Panc1 (cell line): ENCODE measurements at regions not wholly inside any gene's neighbourhood (a gene's known extent, or its start where the extent isn't known, plus 50 kb on each side); places are given as distances from the start of the nearest gene placed in this dataset.
"Not testable (repeated sequence)": the region's sequence is repeated elsewhere in the genome, so short reads cannot be mapped to it uniquely, and the experiment has no call there.

Experiments
- ATAC-seq: fragments of 200-7000 bp; cut with Tn5 transposase; 2 replicates; pipeline ENCODE4 v1.9.1; 2020; ENCODE audit warnings: mild to moderate bottlenecking, moderate library complexity
- BruUV-seq: library from RNA; stranded (reverse); fragments of 400-500 nt; replicated peaks from 2 replicates; lab custom pipeline; 2021; lab: Mats Ljungman, UMichigan
- CTCF ChIA-PET: fragments of 300-600 bp; sonication (Branson Sonifier 250); formaldehyde crosslinking; loops from one replicate; lab custom pipeline; 2022; ENCODE audit warnings: antibody characterized with exemption; lab: Charles Lee
- POLR2A ChIA-PET: fragments of 300-600 bp; sonication (Branson Sonifier 250); formaldehyde crosslinking; loops from one replicate; lab custom pipeline; 2022; ENCODE audit warnings: antibody characterized with exemption; lab: Charles Lee
- DNase-seq: peaks from one replicate; pipeline ENCODE4 v3.0.0-alpha.2; 2010; ENCODE audit warnings: low read depth, low spot score
- H3K27ac ChIP-seq: 2 replicates; pipeline ENCODE4 v1.5.1; 2011; ENCODE audit warnings: mild to moderate bottlenecking, low read length, inconsistent platforms
- H3K27me3 ChIP-seq: fragments of 200-500 bp; sonication (Bioruptor generic); 2 replicates; pipeline ENCODE4 v1.6.0; 2014; ENCODE audit warnings: low read length, inconsistent platforms; ENCODE audit not compliant: control insufficient read depth, insufficient read depth
- H3K36me3 ChIP-seq: fragments of 200-500 bp; sonication (Bioruptor generic); 2 replicates; pipeline ENCODE4 v1.5.1; 2014; ENCODE audit warnings: inconsistent platforms, mild to moderate bottlenecking, low read length, moderate library complexity; ENCODE audit not compliant: control insufficient read depth, insufficient read depth
- H3K4me1 ChIP-seq: 2 replicates; pipeline ENCODE4 v1.5.1; 2011; ENCODE audit warnings: inconsistent platforms, mild to moderate bottlenecking, low read length, moderate library complexity; ENCODE audit not compliant: control insufficient read depth, insufficient read depth
- H3K4me3 ChIP-seq, 2 experiments: 2 replicates each; pipeline ENCODE4 v1.5.1; 2011 to 2012; ENCODE audit warnings: low read depth in 2 of 2, low read length in 2 of 2, mild to moderate bottlenecking in 2 of 2, inconsistent platforms in 1 of 2, moderate library complexity in 1 of 2
- H3K9me3 ChIP-seq: fragments of 200-500 bp; sonication (Bioruptor generic); 2 replicates; pipeline ENCODE4 v1.5.1; 2014; ENCODE audit warnings: low read depth, mild to moderate bottlenecking, inconsistent platforms, low read length, moderate library complexity; ENCODE audit not compliant: control insufficient read depth, insufficient read depth
- POLR2AphosphoS5 ChIP-seq: IDR thresholded peaks from 2 replicates; pipeline ENCODE4 v1.6.1; 2012; ENCODE audit warnings: mild to moderate bottlenecking, low read depth, low read length, moderate library complexity
- SIN3A ChIP-seq: IDR thresholded peaks from 2 replicates; pipeline ENCODE4 v1.6.1; 2012; ENCODE audit warnings: low read depth, mild to moderate bottlenecking, low read length, moderate library complexity, borderline replicate concordance; ENCODE audit not compliant: insufficient read depth
- TCF7L2 ChIP-seq: IDR thresholded peaks from 2 replicates; pipeline ENCODE4 v1.6.1; 2011; ENCODE audit warnings: mild to moderate bottlenecking, low read depth, low read length, inconsistent platforms
- in situ Hi-C: cut with HindIII; loops from 2 replicates; pipeline ENCODE4 v1.10.0; 2016; ENCODE audit warnings: low sequenced_read_pairs, low pct_unique_long_range_greater_than_20kb
- intact Hi-C: fragments of 100-400 bp; cut with micrococcal nuclease; formaldehyde crosslinking; loops from one replicate; pipeline ENCODE4 v1.10.0; 2022; ENCODE audit not compliant: unreplicated experiment
- TF ChIP-seq, protein P1 (sequence below), 2 experiments: IDR thresholded peaks; 2 replicates each; pipeline ENCODE4 v1.6.1; 2011 to 2012; ENCODE audit warnings: low read depth in 2 of 2, control low read depth in 1 of 2, low read length in 1 of 2, mild to moderate bottlenecking in 1 of 2, moderate library complexity in 1 of 2; ENCODE audit not compliant: insufficient read depth in 1 of 2

GRCh38 chr20:22055981-22056380 is 350.5 kb downstream of the PAX1 start:
- CTCF ChIA-PET = no interaction called here
- no peaks in the 10 kb centered on the region for H3K27me3 ChIP-seq
- TF ChIP-seq TCF7L2 (no peak), SIN3A (no peak), POLR2AphosphoS5 (no peak)
- TF ChIP-seq, protein P1, sequence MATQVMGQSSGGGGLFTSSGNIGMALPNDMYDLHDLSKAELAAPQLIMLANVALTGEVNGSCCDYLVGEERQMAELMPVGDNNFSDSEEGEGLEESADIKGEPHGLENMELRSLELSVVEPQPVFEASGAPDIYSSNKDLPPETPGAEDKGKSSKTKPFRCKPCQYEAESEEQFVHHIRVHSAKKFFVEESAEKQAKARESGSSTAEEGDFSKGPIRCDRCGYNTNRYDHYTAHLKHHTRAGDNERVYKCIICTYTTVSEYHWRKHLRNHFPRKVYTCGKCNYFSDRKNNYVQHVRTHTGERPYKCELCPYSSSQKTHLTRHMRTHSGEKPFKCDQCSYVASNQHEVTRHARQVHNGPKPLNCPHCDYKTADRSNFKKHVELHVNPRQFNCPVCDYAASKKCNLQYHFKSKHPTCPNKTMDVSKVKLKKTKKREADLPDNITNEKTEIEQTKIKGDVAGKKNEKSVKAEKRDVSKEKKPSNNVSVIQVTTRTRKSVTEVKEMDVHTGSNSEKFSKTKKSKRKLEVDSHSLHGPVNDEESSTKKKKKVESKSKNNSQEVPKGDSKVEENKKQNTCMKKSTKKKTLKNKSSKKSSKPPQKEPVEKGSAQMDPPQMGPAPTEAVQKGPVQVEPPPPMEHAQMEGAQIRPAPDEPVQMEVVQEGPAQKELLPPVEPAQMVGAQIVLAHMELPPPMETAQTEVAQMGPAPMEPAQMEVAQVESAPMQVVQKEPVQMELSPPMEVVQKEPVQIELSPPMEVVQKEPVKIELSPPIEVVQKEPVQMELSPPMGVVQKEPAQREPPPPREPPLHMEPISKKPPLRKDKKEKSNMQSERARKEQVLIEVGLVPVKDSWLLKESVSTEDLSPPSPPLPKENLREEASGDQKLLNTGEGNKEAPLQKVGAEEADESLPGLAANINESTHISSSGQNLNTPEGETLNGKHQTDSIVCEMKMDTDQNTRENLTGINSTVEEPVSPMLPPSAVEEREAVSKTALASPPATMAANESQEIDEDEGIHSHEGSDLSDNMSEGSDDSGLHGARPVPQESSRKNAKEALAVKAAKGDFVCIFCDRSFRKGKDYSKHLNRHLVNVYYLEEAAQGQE (IDR thresholded peaks at IDR 0.05; ENCODE audit: insufficient read depth in 1 of 2, low read depth in 2 of 2, low read length in 1 of 2) = no peak
- H3K4me3 ChIP-seq = no peak overlapping the region
- no TSS peak for BruUV-seq
- no peaks in the 10 kb centered on the region for H3K36me3 ChIP-seq
- ATAC-seq (no peak), DNase-seq (no peak)
- intact Hi-C loops (no loop called here), in situ Hi-C loops (no loop called here)
- no peaks in the 10 kb centered on the region for H3K4me1 ChIP-seq
- POLR2A ChIA-PET = no interaction called here
- no peaks in the 10 kb centered on the region for H3K9me3 ChIP-seq
- no peak overlapping the region for H3K27ac ChIP-seq

DNA sequence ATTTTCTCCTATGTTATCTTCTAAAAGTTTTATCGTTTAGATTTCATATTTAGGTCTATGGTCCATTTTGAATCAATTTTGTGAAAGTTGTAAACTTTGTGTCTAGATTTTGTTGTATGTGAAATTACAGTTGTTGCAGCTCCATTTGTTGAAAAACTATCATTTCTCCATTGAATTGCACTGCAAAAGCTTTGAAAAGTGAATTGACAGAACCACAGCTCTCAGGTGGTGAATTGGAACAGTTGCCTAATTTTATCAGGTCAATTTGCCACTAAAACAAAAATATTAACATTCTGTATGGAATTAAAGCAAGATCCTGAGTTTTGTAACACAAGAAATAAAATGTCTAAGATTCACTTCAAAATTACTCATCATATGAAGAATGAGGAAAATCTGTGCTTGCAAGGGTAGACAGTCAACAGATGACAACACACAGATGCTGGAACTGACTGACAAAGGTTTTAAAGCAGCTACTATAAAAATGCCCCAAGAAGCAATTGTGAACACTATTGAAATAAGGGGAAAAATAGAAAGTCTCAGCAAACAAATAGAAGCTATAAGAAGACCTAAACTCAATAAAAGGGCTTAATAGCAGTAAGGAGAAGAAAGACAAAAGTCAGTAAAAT is 346.7 kb downstream of the PAX1 start:
- H3K27me3 ChIP-seq = no peaks in the 10 kb centered on the region
- in situ Hi-C loops = no loop called here
- no peak overlapping the region for H3K4me3 ChIP-seq
- BruUV-seq = no TSS peak
- H3K4me1 ChIP-seq = no peaks in the 10 kb centered on the region
- DNase-seq (no peak), ATAC-seq (no peak)
- H3K27ac ChIP-seq = no peak overlapping the region
- no peaks in the 10 kb centered on the region for H3K9me3 ChIP-seq
- H3K36me3 ChIP-seq = no peaks in the 10 kb centered on the region
- intact Hi-C loops = no loop called here
- ChIA-PET CTCF (no interaction called here), POLR2A (no interaction called here)
- TF ChIP-seq, protein P1 (IDR thresholded peaks at IDR 0.05; ENCODE audit: insufficient read depth in 1 of 2, low read depth in 2 of 2, low read length in 1 of 2) = no peak

- BruUV-seq, CTCF ChIA-PET: not testable (repeated sequence)
Observed at GRCh38 chr20:22045956-22046507, 340.6 kb downstream of the PAX1 start.

More at GRCh38 chr20:22045956-22046507, 340.6 kb downstream of the PAX1 start:
- in situ Hi-C loops, H3K36me3 ChIP-seq, intact Hi-C loops, H3K4me3 ChIP-seq, H3K27me3 ChIP-seq, ATAC-seq, H3K4me1 ChIP-seq, POLR2A ChIA-PET, H3K27ac ChIP-seq, H3K9me3 ChIP-seq, DNase-seq: not testable (repeated sequence)
